Activated CD8-positive, alpha-beta memory T cell treated with anti-CD3 and anti-CD28 coated beads, Interleukin-2, amount 10 ng/mL, durations not matched to agents 7 days and 5 days (primary cell): ENCODE measurements at regions not wholly inside any gene's neighbourhood (a gene's known extent, or its start where the extent isn't known, plus 50 kb on each side); places are given as distances from the start of the nearest gene placed in this dataset.
"Not testable (repeated sequence)": the region's sequence is repeated elsewhere in the genome, so short reads cannot be mapped to it uniquely, and the experiment has no call there.

Experiments used
- ATAC-seq: fragments of 150-1000 bp; cut with Tn5 transposase; one replicate; pipeline ENCODE4 v1.10.0; 2021; ENCODE audit warnings: moderate library complexity
- CTCF ChIA-PET: fragments of 350-600 bp; sonication (Branson Sonifier 250); formaldehyde crosslinking; loops from one replicate; lab custom pipeline; 2021; ENCODE audit warnings: antibody characterized with exemption; lab: Charles Lee
- DNase-seq: peaks from one replicate; pipeline ENCODE4 v3.0.0-alpha.2; 2020
- H3K27ac Mint-ChIP-seq: one replicate; pipeline ENCODE4 v1.8.0; 2021; ENCODE audit warnings: mild to moderate bottlenecking, mixed read lengths
- H3K27me3 Mint-ChIP-seq: one replicate; pipeline ENCODE4 v1.8.0; 2021; ENCODE audit warnings: mixed read lengths
- H3K36me3 Mint-ChIP-seq: one replicate; pipeline ENCODE4 v1.8.0; 2021; ENCODE audit warnings: mild to moderate bottlenecking, mixed read lengths
- H3K4me1 Mint-ChIP-seq: one replicate; pipeline ENCODE4 v1.8.0; 2021; ENCODE audit warnings: mixed read lengths
- H3K4me3 Mint-ChIP-seq: one replicate; pipeline ENCODE4 v1.8.0; 2021; ENCODE audit warnings: mild to moderate bottlenecking, moderate library complexity, mixed read lengths
- H3K9me3 Mint-ChIP-seq: one replicate; pipeline ENCODE4 v1.8.0; 2022; ENCODE audit warnings: low read depth, mixed read lengths

GRCh38 chr5:45109636-45110035 is 300.9 kb downstream of the MRPS30 start:
- DNase-seq, result no peak
- Mint-ChIP-seq H3K27me3 (no peaks in the 10 kb centered on the region), H3K27ac (no peak overlapping the region), H3K4me1 (no peaks in the 10 kb centered on the region), H3K9me3 (peaks cover 4% of the 10 kb centered on the region), H3K36me3 (no peaks in the 10 kb centered on the region), H3K4me3 (no peak overlapping the region)
- CTCF ChIA-PET, result no interaction called here
- ATAC-seq, result no peak

- no peak overlapping the region for H3K4me3 Mint-ChIP-seq
- no peaks in the 10 kb centered on the region for H3K4me1 Mint-ChIP-seq
- H3K27ac Mint-ChIP-seq, result no peak overlapping the region
- DNase-seq (no peak), ATAC-seq (no peak)
- no peaks in the 10 kb centered on the region for H3K36me3 Mint-ChIP-seq
- CTCF ChIA-PET, result no interaction called here
- H3K27me3 Mint-ChIP-seq, result no peaks in the 10 kb centered on the region
- H3K9me3 Mint-ChIP-seq, result peaks cover 4% of the 10 kb centered on the region
These were observed 301.7 kb downstream of the MRPS30 start for GRCh38 chr5:45110399-45110798.

GRCh38 chr5:45113726-45114125 is 305.0 kb downstream of the MRPS30 start:
- Mint-ChIP-seq H3K27me3 (no peaks in the 10 kb centered on the region), H3K27ac (no peak overlapping the region), H3K4me1 (no peaks in the 10 kb centered on the region), H3K36me3 (no peaks in the 10 kb centered on the region), H3K9me3 (no peaks in the 10 kb centered on the region), H3K4me3 (no peak overlapping the region)
- DNase-seq, result no peak
- no peak for ATAC-seq
- CTCF ChIA-PET, result no interaction called here

GRCh38 chr5:45132972-45133371 is 324.2 kb downstream of the MRPS30 start:
- DNase-seq (no peak), ATAC-seq (no peak)
- Mint-ChIP-seq H3K4me1 (no peaks in the 10 kb centered on the region), H3K27ac (no peak overlapping the region), H3K27me3 (no peaks in the 10 kb centered on the region), H3K9me3 (peaks cover 4% of the 10 kb centered on the region), H3K36me3 (no peaks in the 10 kb centered on the region), H3K4me3 (no peak overlapping the region)
- CTCF ChIA-PET, result no interaction called here

- Mint-ChIP-seq H3K4me3 (no peak overlapping the region), H3K27me3 (no peaks in the 10 kb centered on the region), H3K9me3 (peaks cover 4% of the 10 kb centered on the region), H3K4me1 (no peaks in the 10 kb centered on the region), H3K36me3 (no peaks in the 10 kb centered on the region), H3K27ac (no peak overlapping the region)
- CTCF ChIA-PET, result interaction anchor here (0.9 kb wide), 1 partner anchor 11 kb away, joined by 3 read pairs; no protein-coding TSS in a partner anchor
- no peak for ATAC-seq
- DNase-seq, result no peak
These were observed 354.2 kb downstream of the MRPS30 start for GRCh38 chr5:45162974-45163373.

GRCh38 chr5:45171563-45171962 is 362.8 kb downstream of the MRPS30 start:
- ATAC-seq (no peak), DNase-seq (no peak)
- Mint-ChIP-seq H3K36me3 (no peaks in the 10 kb centered on the region), H3K9me3 (peaks cover 7% of the 10 kb centered on the region), H3K27me3 (no peaks in the 10 kb centered on the region), H3K27ac (no peak overlapping the region), H3K4me1 (no peaks in the 10 kb centered on the region), H3K4me3 (no peak overlapping the region)
- CTCF ChIA-PET, result no interaction called here

- H3K27ac Mint-ChIP-seq, H3K27me3 Mint-ChIP-seq, H3K36me3 Mint-ChIP-seq, ATAC-seq, DNase-seq, H3K9me3 Mint-ChIP-seq, CTCF ChIA-PET, H3K4me1 Mint-ChIP-seq, H3K4me3 Mint-ChIP-seq: not testable (repeated sequence)
These were observed 363.9 kb downstream of the MRPS30 start for GRCh38 chr5:45172634-45173033.

- H3K27me3 Mint-ChIP-seq, result no peaks in the 10 kb centered on the region
- H3K4me1 Mint-ChIP-seq, result no peaks in the 10 kb centered on the region
- CTCF ChIA-PET, result no interaction called here
- peaks cover 5% of the 10 kb centered on the region for H3K9me3 Mint-ChIP-seq
- no peaks in the 10 kb centered on the region for H3K36me3 Mint-ChIP-seq
- no peak for DNase-seq
- no peak overlapping the region for H3K27ac Mint-ChIP-seq
- ATAC-seq, result no peak
- no peak overlapping the region for H3K4me3 Mint-ChIP-seq
These were observed 370.9 kb downstream of the MRPS30 start for GRCh38 chr5:45179686-45180085.

- no peak for DNase-seq
- Mint-ChIP-seq H3K36me3 (no peaks in the 10 kb centered on the region), H3K27ac (no peak overlapping the region), H3K4me3 (no peak overlapping the region), H3K4me1 (no peaks in the 10 kb centered on the region), H3K9me3 (no peaks in the 10 kb centered on the region), H3K27me3 (no peaks in the 10 kb centered on the region)
- no peak for ATAC-seq
- CTCF ChIA-PET, result no interaction called here
These were observed 380.3 kb downstream of the MRPS30 start for GRCh38 chr5:45189042-45189441.

- Mint-ChIP-seq H3K36me3 (no peaks in the 10 kb centered on the region), H3K4me1 (no peaks in the 10 kb centered on the region), H3K4me3 (no peak overlapping the region), H3K27me3 (no peaks in the 10 kb centered on the region), H3K9me3 (no peaks in the 10 kb centered on the region), H3K27ac (no peak overlapping the region)
- no peak for DNase-seq
- ATAC-seq, result no peak
- CTCF ChIA-PET, result no interaction called here
These were observed 380.7 kb downstream of the MRPS30 start for GRCh38 chr5:45189481-45189880.

GRCh38 chr5:45195026-45195425 is 386.3 kb downstream of the MRPS30 start:
- H3K4me1 Mint-ChIP-seq, result no peaks in the 10 kb centered on the region
- ATAC-seq, result no peak
- H3K27ac Mint-ChIP-seq, result no peak overlapping the region
- no peaks in the 10 kb centered on the region for H3K27me3 Mint-ChIP-seq
- DNase-seq, result no peak
- peaks cover 4% of the 10 kb centered on the region for H3K9me3 Mint-ChIP-seq
- H3K36me3 Mint-ChIP-seq, result no peaks in the 10 kb centered on the region
- H3K4me3 Mint-ChIP-seq, result no peak overlapping the region
- CTCF ChIA-PET, result no interaction called here
